ENCODE measurements at regions not wholly inside any gene's neighbourhood (a gene's known extent, or its start where the extent isn't known, plus 50 kb on each side); places are given as distances from the start of the nearest gene placed in this dataset.

DNA sequence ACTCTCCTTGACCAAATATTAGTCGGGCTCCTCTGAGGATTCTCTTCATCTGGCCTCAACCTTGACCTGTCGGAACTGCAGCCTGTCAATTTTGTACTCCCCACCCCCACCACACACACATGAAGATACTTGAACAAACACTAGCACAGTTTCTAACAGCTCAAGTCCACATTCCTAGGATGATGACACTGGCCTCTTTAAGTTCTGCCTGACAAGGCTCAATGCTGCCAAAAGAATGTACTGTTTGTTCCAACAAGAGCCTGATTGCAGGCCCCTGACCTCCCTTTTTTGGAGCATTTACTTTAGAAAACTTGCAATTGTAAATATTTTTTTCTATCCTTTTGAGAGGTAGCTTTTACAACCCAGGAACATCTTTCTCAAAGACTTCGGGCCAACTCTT lies 169.2 kb upstream of the IRS2 start:
- Histone ChIP-seq H3K27me3 (no peaks in the 10 kb centered on the region), H3K36me3 (no peaks in the 10 kb centered on the region), H3K4me3 (no peak overlapping the region), H3K27ac (no peak overlapping the region), H3K4me1 (ENCODE audit: low read depth) (no peaks in the 10 kb centered on the region), H3K9me3 (ENCODE audit: low read depth) (no peaks in the 10 kb centered on the region)
- TF ChIP-seq, protein P1, sequence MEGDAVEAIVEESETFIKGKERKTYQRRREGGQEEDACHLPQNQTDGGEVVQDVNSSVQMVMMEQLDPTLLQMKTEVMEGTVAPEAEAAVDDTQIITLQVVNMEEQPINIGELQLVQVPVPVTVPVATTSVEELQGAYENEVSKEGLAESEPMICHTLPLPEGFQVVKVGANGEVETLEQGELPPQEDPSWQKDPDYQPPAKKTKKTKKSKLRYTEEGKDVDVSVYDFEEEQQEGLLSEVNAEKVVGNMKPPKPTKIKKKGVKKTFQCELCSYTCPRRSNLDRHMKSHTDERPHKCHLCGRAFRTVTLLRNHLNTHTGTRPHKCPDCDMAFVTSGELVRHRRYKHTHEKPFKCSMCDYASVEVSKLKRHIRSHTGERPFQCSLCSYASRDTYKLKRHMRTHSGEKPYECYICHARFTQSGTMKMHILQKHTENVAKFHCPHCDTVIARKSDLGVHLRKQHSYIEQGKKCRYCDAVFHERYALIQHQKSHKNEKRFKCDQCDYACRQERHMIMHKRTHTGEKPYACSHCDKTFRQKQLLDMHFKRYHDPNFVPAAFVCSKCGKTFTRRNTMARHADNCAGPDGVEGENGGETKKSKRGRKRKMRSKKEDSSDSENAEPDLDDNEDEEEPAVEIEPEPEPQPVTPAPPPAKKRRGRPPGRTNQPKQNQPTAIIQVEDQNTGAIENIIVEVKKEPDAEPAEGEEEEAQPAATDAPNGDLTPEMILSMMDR (IDR thresholded peaks at IDR 0.05; ENCODE audit: low read depth, low read length): no peak
- DNase-seq (ENCODE audit: low read depth in 1 of 2, low spot score in 1 of 2): peak in 1 of 2 donors; percentile 85

DNA sequence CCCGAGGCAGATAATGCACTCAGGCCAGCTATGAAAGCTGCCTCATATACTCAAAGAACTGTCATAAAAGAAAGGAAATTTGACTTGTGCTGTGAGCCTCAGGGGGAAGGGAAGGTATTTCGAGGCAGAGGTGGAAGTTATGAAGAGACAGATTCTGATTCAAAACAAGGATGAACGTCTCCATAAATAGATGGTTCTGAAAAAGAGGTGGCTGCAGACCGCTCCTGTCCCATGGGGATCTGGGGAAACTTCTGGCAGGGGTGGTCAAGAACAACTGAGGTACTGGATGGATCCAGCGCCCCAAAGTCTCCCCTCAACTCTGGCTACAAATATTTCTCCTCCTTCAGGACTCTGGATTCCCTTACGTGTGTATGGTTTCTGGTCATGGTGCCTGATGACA lies 168.1 kb upstream of the IRS2 start:
- H3K27ac ChIP-seq: no peak overlapping the region
- H3K36me3 ChIP-seq: no peaks in the 10 kb centered on the region
- DNase-seq (ENCODE audit: low read depth in 1 of 2, low spot score in 1 of 2): no peak
- no peaks in the 10 kb centered on the region for H3K4me1 ChIP-seq (ENCODE audit: low read depth)
- no peaks in the 10 kb centered on the region for H3K9me3 ChIP-seq (ENCODE audit: low read depth)
- H3K27me3 ChIP-seq: no peaks in the 10 kb centered on the region
- no peak overlapping the region for H3K4me3 ChIP-seq
- TF ChIP-seq, protein P1 (IDR thresholded peaks at IDR 0.05; ENCODE audit: low read depth, low read length): no peak

DNA sequence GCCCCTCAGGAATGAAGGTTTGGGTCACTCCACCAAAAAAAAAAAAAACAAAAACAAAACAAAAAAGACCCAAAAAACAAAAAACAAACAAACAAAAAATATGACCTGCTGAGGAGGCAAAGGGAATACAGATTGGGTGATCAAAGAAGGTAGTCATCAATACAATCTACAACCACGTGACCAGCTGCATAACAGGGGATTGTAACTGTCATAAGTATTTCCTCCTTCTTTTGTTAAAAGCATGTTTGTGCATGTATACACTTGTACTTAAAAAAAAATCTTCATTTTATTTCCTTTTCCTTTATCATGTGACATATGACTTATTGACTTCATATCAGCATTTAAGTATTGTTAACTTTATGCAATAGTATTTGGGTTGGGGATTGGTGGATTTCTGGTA lies 165.1 kb upstream of the IRS2 start:
- Histone ChIP-seq H3K27me3 (no peaks in the 10 kb centered on the region), H3K36me3 (no peaks in the 10 kb centered on the region), H3K4me3 (no peak overlapping the region), H3K27ac (no peak overlapping the region), H3K9me3 (ENCODE audit: low read depth) (no peaks in the 10 kb centered on the region), H3K4me1 (ENCODE audit: low read depth) (no peaks in the 10 kb centered on the region)
- no peak for DNase-seq (ENCODE audit: low read depth in 1 of 2, low spot score in 1 of 2)
- TF ChIP-seq, protein P1 (IDR thresholded peaks at IDR 0.05; ENCODE audit: low read depth, low read length): no peak

DNA sequence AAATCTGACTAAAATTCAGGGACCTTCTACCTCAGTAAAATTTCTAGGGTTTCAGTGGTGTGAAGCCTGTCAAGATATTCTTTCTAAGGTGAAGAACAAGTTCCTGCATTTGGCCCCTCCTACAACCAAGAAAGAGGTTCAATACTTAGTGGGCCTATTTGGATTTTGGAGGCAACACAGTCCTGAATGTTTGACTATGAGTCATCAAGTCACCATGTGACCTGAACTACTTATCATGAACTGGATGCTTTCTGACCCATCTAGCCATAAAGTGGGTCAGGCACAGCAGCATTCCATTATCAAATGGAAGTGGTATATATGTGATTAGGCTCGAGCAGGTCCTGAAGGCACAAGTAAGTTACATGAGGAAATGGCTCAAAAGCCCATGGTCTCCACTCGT lies 163.0 kb upstream of the IRS2 start:
- H3K27me3 ChIP-seq: no peaks in the 10 kb centered on the region
- no peaks in the 10 kb centered on the region for H3K36me3 ChIP-seq
- H3K4me1 ChIP-seq (ENCODE audit: low read depth): no peaks in the 10 kb centered on the region
- no peaks in the 10 kb centered on the region for H3K9me3 ChIP-seq (ENCODE audit: low read depth)
- no peak for DNase-seq (ENCODE audit: low read depth in 1 of 2, low spot score in 1 of 2)
- TF ChIP-seq, protein P1 (IDR thresholded peaks at IDR 0.05; ENCODE audit: low read depth, low read length): no peak
- no peak overlapping the region for H3K4me3 ChIP-seq
- H3K27ac ChIP-seq: no peak overlapping the region

DNA sequence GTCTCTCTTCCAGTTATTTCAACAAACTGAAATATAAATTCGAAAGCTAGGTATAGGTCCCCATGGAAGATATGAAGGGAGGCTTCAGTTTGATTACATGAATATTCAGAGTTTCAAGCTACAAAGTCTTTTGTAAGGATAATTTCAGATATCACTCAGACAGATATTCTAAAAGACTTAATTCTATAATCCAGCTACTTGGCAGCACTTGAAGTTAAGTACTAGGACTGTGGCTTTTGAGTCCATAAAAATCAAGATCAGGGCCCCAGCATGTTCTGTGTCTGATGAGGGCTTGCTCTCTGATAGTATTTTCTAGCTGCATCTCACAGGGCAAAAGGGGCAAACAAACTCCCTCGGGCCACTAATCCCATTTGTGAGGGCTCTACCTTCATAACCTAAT lies 160.6 kb upstream of the IRS2 start:
- Histone ChIP-seq H3K4me1 (ENCODE audit: low read depth) (no peaks in the 10 kb centered on the region), H3K4me3 (no peak overlapping the region), H3K27ac (no peak overlapping the region), H3K36me3 (no peaks in the 10 kb centered on the region), H3K27me3 (no peaks in the 10 kb centered on the region), H3K9me3 (ENCODE audit: low read depth) (no peaks in the 10 kb centered on the region)
- TF ChIP-seq, protein P1 (IDR thresholded peaks at IDR 0.05; ENCODE audit: low read depth, low read length): no peak
- DNase-seq (ENCODE audit: low read depth in 1 of 2, low spot score in 1 of 2): no peak

Data from cardiac muscle cell (in vitro differentiated cells and primary cell).